HG02623 (cell line): ENCODE measurements at regions not wholly inside any gene's neighbourhood (a gene's known extent, or its start where the extent isn't known, plus 50 kb on each side); places are given as distances from the start of the nearest gene placed in this dataset.
"Not testable (repeated sequence)": the region's sequence is repeated elsewhere in the genome, so short reads cannot be mapped to it uniquely, and the experiment has no call there.

ENCODE experiments used
- ATAC-seq: cut with Tn5 transposase; IDR thresholded peaks from one replicate; pipeline ENCODE4 v1.9.1; 2021; ENCODE audit warnings: moderate library complexity; ENCODE audit not compliant: unreplicated experiment

GRCh38 chr16:63883091-63883490, 1238.8 kb downstream of the CDH11 start:
- ATAC-seq, result no peak

DNA sequence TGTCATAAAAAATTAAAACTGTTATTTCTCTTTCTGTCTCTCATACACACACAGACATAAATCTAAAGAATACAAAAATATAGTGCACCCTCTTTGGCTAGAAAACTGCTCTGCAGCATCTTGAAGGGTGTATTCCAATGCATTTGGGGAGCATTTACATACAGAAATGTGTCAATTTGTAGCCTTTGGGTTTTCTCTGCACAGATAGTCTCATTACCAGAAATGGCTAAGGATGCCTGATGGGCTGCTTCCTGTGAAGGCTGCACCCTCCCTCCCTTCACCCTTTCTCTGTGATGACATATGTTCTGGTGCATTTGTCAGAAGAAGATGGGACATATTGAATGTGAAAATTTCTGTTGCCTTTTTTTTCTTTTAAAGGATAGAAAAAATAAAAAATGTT, 1239.3 kb downstream of the CDH11 start:
- no peak for ATAC-seq

DNA sequence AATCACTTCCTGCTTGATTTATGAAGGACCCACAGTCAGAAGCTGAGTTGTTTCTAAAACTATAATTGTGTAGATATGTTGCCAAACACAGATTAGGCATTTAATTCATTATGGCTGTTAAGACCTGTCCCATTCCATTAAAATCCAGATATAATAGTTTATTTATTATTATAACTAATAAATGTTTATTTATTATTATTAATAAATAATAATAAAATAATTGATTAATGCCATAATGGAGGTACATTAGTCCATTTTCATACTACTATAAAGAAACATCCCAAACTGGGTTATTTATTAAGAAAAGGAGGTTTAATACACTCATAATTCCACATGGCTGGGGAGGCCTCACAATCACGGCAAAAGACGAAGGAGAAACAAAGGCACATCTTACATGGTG, 1240.9 kb downstream of the CDH11 start:
- ATAC-seq, result no peak

DNA sequence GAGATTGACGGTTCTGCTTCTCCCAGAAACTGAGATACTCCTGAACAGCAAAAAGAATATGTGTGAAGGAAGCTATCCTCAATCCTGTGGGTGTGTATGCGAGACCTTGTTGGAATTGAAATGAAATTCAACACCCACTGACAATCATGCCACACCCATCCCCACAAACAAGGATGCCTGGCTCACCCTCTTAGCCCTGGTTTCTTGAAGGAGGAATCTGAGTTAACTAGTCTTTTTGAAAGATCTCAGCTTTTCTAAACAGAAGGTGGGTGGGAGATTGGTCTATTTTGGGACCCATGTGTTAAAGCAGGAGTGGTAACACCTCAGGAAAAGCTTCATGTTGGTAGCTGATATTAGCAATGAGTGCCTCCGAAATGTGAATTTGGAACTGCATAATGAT, 1244.5 kb downstream of the CDH11 start:
- ATAC-seq, result no peak

GRCh38 chr16:63876103-63876502, 1245.8 kb downstream of the CDH11 start:
- ATAC-seq, result no peak

DNA sequence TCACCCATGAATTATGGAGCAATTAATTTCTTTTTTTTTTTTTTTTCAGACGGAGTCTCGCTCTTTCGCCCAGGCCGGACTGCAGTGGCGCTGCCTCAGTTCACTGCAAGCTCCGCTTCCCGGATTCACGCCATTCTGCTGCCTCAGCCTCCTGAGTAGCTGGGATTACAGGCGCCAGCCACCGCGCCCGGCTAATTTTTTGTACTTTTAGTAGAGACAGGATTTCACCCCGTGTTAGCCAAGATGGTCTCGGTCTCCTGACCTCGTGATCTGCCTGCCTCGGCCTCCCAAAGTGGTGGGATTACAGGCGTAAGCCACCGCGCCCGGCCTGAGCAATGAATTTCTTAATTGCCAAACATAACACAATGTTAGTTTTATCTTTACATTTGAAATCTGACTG, 1261.2 kb downstream of the CDH11 start:
- ATAC-seq, result not testable (repeated sequence)

- ATAC-seq, result no peak
Measured at GRCh38 chr16:63856537-63856936, 1265.3 kb downstream of the CDH11 start.

- ATAC-seq, result no peak
Measured at GRCh38 chr16:63850979-63851378, 1270.9 kb downstream of the CDH11 start.

DNA sequence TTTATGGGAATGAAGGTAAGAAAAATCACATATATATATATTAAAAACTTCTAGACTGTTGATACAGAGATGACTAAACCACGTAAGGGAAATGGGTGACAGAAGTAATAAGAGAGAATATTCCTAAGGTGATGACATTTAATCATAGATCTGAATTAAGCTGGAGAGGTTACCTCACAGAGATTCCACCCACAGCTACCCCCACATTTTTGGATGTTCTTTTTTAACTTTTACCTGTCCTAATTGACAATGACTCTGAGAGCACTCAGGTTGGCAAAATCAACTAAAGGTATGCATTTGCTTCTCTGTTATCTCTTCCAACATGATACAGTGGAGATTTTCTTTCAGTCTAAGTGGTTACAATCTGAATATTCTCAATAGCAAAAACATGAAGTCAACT, 1280.6 kb downstream of the CDH11 start:
- no peak for ATAC-seq

- no peak for ATAC-seq
Measured at GRCh38 chr16:63830061-63830460, 1291.8 kb downstream of the CDH11 start.

GRCh38 chr16:63822818-63823217, 1299.0 kb downstream of the CDH11 start:
- no peak for ATAC-seq

DNA sequence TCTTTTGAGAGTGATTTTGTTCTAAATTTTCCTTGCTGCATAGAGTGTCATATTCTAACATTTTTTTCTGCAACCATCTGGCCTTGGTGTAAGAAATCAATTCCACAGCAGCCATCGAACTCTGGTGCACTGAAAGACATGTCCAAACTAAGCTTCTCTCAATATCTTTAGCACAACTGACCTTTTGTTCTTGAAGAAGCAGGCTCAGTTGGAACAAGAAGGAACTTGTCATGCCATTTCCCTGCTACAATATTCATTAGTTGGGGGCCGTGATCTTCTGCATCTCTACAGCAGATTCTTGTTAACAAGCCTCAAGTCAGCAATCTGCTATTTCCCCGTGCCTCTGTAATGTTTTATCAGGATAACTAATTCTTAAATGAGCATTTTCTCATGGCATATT, 1305.6 kb downstream of the CDH11 start:
- ATAC-seq, result no peak

GRCh38 chr16:63813862-63814261, 1308.0 kb downstream of the CDH11 start:
- ATAC-seq, result no peak

DNA sequence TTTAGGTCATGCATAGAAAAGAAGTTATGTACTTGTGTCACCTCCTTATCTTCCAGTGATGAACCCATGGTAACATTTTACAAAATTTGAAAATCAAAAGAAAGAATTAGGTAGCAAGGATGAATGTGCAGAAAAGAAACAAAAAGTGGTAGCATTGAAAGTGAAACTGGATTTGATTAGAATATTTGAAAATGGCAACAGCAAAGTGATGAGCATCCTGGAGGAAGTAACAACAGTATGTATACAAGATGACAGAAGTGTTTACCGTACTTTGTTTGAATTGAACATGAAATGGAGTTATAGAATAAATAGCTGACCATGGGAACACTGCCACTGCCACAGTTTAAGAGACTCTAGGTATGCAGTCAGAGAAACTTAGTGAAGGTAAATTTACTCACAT, 1313.1 kb downstream of the CDH11 start:
- ATAC-seq, result no peak

- ATAC-seq, result no peak
Measured at GRCh38 chr16:63806794-63807506, 1314.9 kb downstream of the CDH11 start.

DNA sequence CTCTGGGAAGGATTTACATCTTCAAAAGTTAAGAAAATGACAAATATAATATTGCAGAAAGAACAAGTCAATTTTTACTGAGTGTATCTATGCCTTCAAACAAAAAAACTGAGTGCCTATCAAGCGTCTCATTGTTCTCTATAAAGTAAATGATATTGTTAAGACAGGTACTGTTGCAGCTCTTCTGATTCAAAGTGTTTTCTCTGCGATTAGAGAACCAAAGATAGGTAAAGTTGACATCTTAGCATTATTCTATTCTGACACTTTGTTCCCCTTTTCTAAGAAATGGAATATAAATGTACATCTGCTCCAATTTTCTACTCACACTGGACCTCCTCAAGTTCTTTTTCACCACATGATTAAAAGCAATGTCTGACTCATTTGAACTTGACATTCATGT, 1317.7 kb downstream of the CDH11 start:
- ATAC-seq, result no peak

GRCh38 chr16:63789603-63790002, 1332.3 kb downstream of the CDH11 start:
- no peak for ATAC-seq

DNA sequence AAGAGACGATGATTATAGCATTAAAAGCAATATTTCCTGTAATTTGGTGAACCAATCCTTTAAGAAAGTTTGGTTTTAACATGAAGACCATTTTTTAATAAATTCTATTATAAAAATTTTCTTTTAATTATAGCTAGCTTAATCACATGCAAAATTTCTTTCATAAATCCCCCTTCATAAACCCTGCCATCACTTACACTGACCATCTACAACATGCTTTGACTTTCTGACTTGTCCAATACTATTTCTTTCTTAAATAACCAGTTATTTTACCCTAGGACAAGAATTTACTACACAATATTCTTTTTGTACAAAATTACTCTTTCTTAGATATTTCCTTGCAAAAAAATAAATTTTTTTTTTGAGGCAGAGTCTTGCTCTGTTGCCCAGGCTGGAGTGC, 1334.8 kb downstream of the CDH11 start:
- ATAC-seq, result no peak

DNA sequence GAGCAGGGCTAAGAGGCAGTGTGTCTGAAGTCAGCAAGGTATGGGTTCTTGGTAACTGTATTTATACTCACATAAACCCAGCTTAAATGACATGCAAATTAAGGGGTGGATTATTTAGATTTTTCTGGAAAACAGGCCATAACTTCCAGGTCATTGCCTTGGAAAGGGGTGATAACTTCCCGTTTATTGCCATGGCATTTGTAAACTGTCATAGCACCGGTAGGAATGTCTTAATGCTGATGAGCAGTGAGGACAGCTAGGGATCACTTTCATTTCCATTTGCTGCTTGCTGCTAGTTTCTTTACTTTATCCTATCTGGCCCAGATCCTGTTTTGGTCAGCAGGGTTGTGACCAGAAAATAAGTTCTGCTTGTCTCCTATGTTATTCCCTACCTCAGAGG, 1336.7 kb downstream of the CDH11 start:
- ATAC-seq, result no peak

GRCh38 chr16:63776437-63776836, 1345.4 kb downstream of the CDH11 start:
- ATAC-seq, result no peak

- no peak for ATAC-seq
Measured at GRCh38 chr16:63776034-63776433, 1345.8 kb downstream of the CDH11 start.

GRCh38 chr16:63774302-63774701, 1347.6 kb downstream of the CDH11 start:
- no peak for ATAC-seq

DNA sequence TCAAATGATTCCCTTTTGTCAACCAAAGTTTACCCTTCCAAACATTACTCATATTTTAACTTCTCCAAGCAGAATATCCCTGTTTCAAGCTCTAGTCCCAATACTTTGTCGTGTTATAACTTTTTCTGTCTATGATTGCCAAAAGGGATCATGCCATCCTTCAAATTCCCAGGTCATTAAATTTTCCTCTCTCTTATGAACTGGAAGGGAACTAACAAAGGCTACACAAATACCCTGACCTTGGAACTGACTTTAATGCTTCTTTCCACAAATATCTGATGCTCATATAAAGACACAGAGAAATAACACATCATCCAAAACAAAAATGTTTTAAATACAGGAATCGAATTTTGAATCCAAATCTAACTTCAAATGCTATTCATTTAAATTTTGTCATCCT, 1352.7 kb downstream of the CDH11 start:
- no peak for ATAC-seq
